ENCODE measurements at regions not wholly inside any gene's neighbourhood (a gene's known extent, or its start where the extent isn't known, plus 50 kb on each side); places are given as distances from the start of the nearest gene placed in this dataset.

DNA sequence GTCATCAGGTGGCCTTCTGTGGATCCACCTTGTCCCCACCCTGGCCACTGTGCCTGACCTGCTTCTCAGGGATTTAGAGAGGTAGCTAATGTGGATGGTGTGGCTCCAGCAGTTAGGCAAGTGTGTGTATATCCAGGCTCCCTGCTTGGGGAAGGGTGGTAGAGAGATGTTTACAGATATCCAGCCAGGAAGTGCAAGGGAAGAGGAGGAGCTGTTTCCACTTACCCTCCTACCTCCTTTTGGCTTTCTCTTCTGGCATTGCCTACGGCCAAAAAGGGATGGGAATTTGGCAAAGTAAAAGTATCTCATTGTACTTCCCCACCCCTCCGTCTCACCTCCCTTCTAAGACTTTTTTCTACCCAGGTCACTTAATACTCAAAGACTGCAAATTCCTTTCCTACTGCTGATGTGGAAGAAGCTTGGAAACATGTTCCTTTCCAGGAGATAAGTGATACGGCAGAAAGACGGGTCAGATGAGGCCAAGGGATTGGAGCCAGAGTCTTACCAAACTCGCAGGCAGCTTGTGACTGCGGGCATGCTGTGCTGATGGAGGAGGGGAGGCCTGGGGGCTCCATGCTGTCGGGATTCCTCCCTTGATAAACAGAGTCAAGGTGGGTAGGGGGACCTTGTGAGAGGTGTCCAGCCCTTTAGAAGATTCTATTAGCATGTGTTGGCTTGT lies 253.4 kb downstream of the PRL start:
- TF ChIP-seq, protein P1, sequence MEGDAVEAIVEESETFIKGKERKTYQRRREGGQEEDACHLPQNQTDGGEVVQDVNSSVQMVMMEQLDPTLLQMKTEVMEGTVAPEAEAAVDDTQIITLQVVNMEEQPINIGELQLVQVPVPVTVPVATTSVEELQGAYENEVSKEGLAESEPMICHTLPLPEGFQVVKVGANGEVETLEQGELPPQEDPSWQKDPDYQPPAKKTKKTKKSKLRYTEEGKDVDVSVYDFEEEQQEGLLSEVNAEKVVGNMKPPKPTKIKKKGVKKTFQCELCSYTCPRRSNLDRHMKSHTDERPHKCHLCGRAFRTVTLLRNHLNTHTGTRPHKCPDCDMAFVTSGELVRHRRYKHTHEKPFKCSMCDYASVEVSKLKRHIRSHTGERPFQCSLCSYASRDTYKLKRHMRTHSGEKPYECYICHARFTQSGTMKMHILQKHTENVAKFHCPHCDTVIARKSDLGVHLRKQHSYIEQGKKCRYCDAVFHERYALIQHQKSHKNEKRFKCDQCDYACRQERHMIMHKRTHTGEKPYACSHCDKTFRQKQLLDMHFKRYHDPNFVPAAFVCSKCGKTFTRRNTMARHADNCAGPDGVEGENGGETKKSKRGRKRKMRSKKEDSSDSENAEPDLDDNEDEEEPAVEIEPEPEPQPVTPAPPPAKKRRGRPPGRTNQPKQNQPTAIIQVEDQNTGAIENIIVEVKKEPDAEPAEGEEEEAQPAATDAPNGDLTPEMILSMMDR (IDR thresholded peaks at IDR 0.05; ENCODE audit: insufficient read depth, low read length), result no peak
- TF ChIP-seq, protein P2, sequence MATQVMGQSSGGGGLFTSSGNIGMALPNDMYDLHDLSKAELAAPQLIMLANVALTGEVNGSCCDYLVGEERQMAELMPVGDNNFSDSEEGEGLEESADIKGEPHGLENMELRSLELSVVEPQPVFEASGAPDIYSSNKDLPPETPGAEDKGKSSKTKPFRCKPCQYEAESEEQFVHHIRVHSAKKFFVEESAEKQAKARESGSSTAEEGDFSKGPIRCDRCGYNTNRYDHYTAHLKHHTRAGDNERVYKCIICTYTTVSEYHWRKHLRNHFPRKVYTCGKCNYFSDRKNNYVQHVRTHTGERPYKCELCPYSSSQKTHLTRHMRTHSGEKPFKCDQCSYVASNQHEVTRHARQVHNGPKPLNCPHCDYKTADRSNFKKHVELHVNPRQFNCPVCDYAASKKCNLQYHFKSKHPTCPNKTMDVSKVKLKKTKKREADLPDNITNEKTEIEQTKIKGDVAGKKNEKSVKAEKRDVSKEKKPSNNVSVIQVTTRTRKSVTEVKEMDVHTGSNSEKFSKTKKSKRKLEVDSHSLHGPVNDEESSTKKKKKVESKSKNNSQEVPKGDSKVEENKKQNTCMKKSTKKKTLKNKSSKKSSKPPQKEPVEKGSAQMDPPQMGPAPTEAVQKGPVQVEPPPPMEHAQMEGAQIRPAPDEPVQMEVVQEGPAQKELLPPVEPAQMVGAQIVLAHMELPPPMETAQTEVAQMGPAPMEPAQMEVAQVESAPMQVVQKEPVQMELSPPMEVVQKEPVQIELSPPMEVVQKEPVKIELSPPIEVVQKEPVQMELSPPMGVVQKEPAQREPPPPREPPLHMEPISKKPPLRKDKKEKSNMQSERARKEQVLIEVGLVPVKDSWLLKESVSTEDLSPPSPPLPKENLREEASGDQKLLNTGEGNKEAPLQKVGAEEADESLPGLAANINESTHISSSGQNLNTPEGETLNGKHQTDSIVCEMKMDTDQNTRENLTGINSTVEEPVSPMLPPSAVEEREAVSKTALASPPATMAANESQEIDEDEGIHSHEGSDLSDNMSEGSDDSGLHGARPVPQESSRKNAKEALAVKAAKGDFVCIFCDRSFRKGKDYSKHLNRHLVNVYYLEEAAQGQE (IDR thresholded peaks at IDR 0.05; ENCODE audit: insufficient replicate concordance, low read depth), result no peak
- TF ChIP-seq POLR2AphosphoS5 (IDR thresholded peaks at IDR 0.05; ENCODE audit: low read depth), result no peak
- no peak for TF ChIP-seq SPI1 (IDR thresholded peaks at IDR 0.05; ENCODE audit: borderline replicate concordance, low read depth)
